Pancreas (tissue), 10 donors: ENCODE measurements at regions not wholly inside any gene's neighbourhood (a gene's known extent, or its start where the extent isn't known, plus 50 kb on each side); places are given as distances from the start of the nearest gene placed in this dataset.

Experiments
- ATAC-seq, 4 donors: fragments of 200-7000 bp; cut with Tn5 transposase; one replicate each; pipeline versions ENCODE4 v1.8.0 to v1.9.1; 2020; ENCODE audit warnings: mild to moderate bottlenecking in 4 of 4, moderate library complexity in 4 of 4
- DNase-seq, 6 donors: peaks; one replicate each; pipeline ENCODE4 v3.0.0-alpha.2; 2020
- FAIRE-seq: peaks from 2 replicates; lab custom pipeline; 2012; peaks lifted over from hg19 to GRCh38; lab: Jason Lieb, UNC
- H3K27ac ChIP-seq, 4 donors: fragments of 200-600 bp; sonication (generic); 1 replicate in 3 of 4; 2 replicates in 1 of 4; pipeline versions ENCODE4 v1.5.0 to v1.8.0; 2020
- H3K27me3 ChIP-seq, 4 donors: fragments of 200-600 bp; one replicate each; pipeline ENCODE4 v1.8.0; 2021
- H3K36me3 ChIP-seq, 3 donors: fragments of 200-600 bp; sonication (generic) in 1 of 3; one replicate each; pipeline versions ENCODE4 v1.5.0 to v1.8.0; 2020 to 2021
- H3K4me1 ChIP-seq, 3 donors: fragments of 200-600 bp; one replicate each; pipeline ENCODE4 v1.8.0; 2021
- H3K4me3 ChIP-seq, 4 donors: fragments of 200-600 bp; sonication (generic) in 2 of 4; one replicate each; pipeline versions ENCODE4 v1.5.0 to v1.8.0; 2020 to 2021
- H3K9me3 ChIP-seq, 4 donors: fragments of 200-600 bp; one replicate each; pipeline ENCODE4 v1.8.0; 2021
- WGBS, 2 donors: extraction: QIAGEN DNeasy Blood & Tissue Kit; methylation state at CpG; one replicate each; pipeline ENCODE4 v1.1.7; 2013; 5-methylcytosine and 5-hydroxymethylcytosine counted together
- intact Hi-C, 3 donors: fragments of 100-400 bp; cut with DNase I; formaldehyde crosslinking; loops; one replicate each; pipeline versions ENCODE4 v1.11.1 to v1.14.2; 2022
- TF ChIP-seq, protein P1 (sequence below), 4 donors: fragments of 200-600 bp; sonication (generic) in 3 of 4; IDR thresholded peaks; one replicate each; pipeline versions ENCODE4 v1.5.0 to v1.8.0; 2021; ENCODE audit warnings: antibody characterized with exemption in 4 of 4
- donor health status: healthy with polysubstance abuse.
- donor health status: DM: no; HTN: no; CAD: no; lungs with moderate emphysema.
- donor health status: DM: no; HTN: no; CAD: no.
- donor health status: control.
- donor health status: control.
- donor health status: Bipolar disorder and iron deficiency.
- donor health status: DM: yes; HTN: yes; CAD: no.
- donor health status: DM: no; HTN: no; CAD: no.
- donor health status: DM: no; HTN: no; CAD: no.
- donor health status: DM: yes; HTN: yes; CAD: no.

GRCh38 chr16:86986136-86986535 is 331.1 kb downstream of the C16orf95 start:
- 69 to 73% methylated on average over 7 of the region's 7 CpGs for WGBS, 2 donors
- TF ChIP-seq, protein P1, sequence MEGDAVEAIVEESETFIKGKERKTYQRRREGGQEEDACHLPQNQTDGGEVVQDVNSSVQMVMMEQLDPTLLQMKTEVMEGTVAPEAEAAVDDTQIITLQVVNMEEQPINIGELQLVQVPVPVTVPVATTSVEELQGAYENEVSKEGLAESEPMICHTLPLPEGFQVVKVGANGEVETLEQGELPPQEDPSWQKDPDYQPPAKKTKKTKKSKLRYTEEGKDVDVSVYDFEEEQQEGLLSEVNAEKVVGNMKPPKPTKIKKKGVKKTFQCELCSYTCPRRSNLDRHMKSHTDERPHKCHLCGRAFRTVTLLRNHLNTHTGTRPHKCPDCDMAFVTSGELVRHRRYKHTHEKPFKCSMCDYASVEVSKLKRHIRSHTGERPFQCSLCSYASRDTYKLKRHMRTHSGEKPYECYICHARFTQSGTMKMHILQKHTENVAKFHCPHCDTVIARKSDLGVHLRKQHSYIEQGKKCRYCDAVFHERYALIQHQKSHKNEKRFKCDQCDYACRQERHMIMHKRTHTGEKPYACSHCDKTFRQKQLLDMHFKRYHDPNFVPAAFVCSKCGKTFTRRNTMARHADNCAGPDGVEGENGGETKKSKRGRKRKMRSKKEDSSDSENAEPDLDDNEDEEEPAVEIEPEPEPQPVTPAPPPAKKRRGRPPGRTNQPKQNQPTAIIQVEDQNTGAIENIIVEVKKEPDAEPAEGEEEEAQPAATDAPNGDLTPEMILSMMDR (IDR thresholded peaks at IDR 0.05): no peak
- H3K9me3 ChIP-seq: no peaks in the 10 kb centered on the region
- no peak overlapping the region for H3K4me3 ChIP-seq
- intact Hi-C loops: no loop called here
- no peak overlapping the region for H3K27ac ChIP-seq
- no peaks in the 10 kb centered on the region for H3K4me1 ChIP-seq
- no peak for DNase-seq
- no peaks in the 10 kb centered on the region for H3K27me3 ChIP-seq
- H3K36me3 ChIP-seq: no peaks in the 10 kb centered on the region
- FAIRE-seq: no peak
- no peak for ATAC-seq

- H3K36me3 ChIP-seq: no peaks in the 10 kb centered on the region
- H3K4me1 ChIP-seq: no peaks in the 10 kb centered on the region
- H3K27ac ChIP-seq: no peak overlapping the region
- no peaks in the 10 kb centered on the region for H3K9me3 ChIP-seq
- H3K4me3 ChIP-seq: no peak overlapping the region
- TF ChIP-seq, protein P1 (IDR thresholded peaks at IDR 0.05): no peak
- intact Hi-C loops: no loop called here
- ATAC-seq (no peak), DNase-seq (no peak), FAIRE-seq (no peak)
- WGBS, 2 donors: 79 to 83% methylated on average over 16 to 18 of the region's 18 CpGs
- H3K27me3 ChIP-seq: no peaks in the 10 kb centered on the region
Measured at GRCh38 chr16:86986809-86987487, 330.2 kb downstream of the C16orf95 start.

GRCh38 chr16:86987746-86988670 is 329.2 kb downstream of the C16orf95 start:
- no peaks in the 10 kb centered on the region for H3K36me3 ChIP-seq
- FAIRE-seq: no peak
- H3K27me3 ChIP-seq: no peaks in the 10 kb centered on the region
- intact Hi-C loops: no loop called here
- no peak overlapping the region for H3K27ac ChIP-seq
- TF ChIP-seq, protein P1 (IDR thresholded peaks at IDR 0.05): no peak
- no peaks in the 10 kb centered on the region for H3K4me1 ChIP-seq
- DNase-seq: no peak
- 62 to 68% methylated on average over 31 of the region's 31 CpGs for WGBS, 2 donors
- H3K9me3 ChIP-seq: no peaks in the 10 kb centered on the region
- H3K4me3 ChIP-seq: no peak overlapping the region
- no peak for ATAC-seq

- Histone ChIP-seq H3K27ac (no peak overlapping the region), H3K9me3 (no peaks in the 10 kb centered on the region), H3K4me1 (no peaks in the 10 kb centered on the region), H3K36me3 (no peaks in the 10 kb centered on the region), H3K4me3 (no peak overlapping the region), H3K27me3 (no peaks in the 10 kb centered on the region)
- no peak for DNase-seq
- no peak for ATAC-seq
- 60 to 68% methylated on average over 24 to 25 of the region's 25 CpGs for WGBS, 2 donors
- FAIRE-seq: no peak
- intact Hi-C loops: no loop called here
- TF ChIP-seq, protein P1 (IDR thresholded peaks at IDR 0.05): no peak
Measured at GRCh38 chr16:86988920-86989696, 328.1 kb downstream of the C16orf95 start.
